Neural progenitor cell (in vitro differentiated cells): ENCODE measurements at regions not wholly inside any gene's neighbourhood (a gene's known extent, or its start where the extent isn't known, plus 50 kb on each side); places are given as distances from the start of the nearest gene placed in this dataset.

Experiments
- CTCF ChIP-seq: fragments of 200-600 bp; sonication (generic); IDR thresholded peaks from 2 replicates; pipeline ENCODE4 v1.5.1; 2017; ENCODE audit warnings: antibody characterized with exemption, mild to moderate bottlenecking
- EZH2 ChIP-seq: fragments of 200-600 bp; sonication (generic); IDR thresholded peaks from 2 replicates; pipeline ENCODE4 v1.6.1; 2017; ENCODE audit warnings: antibody characterized with exemption, mild to moderate bottlenecking, moderate library complexity
- EZH2phosphoT487 ChIP-seq: fragments of 200-600 bp; sonication (generic); IDR thresholded peaks from 2 replicates; pipeline ENCODE4 v1.6.1; 2017; ENCODE audit warnings: antibody characterized with exemption

GRCh38 chr4:108511618-108512017, 108.8 kb upstream of the RPL34 start:
- TF ChIP-seq EZH2phosphoT487 (no peak), CTCF (no peak), EZH2 (no peak)
